AG04449 (cell line): ENCODE measurements at regions not wholly inside any gene's neighbourhood (a gene's known extent, or its start where the extent isn't known, plus 50 kb on each side); places are given as distances from the start of the nearest gene placed in this dataset.

Experiments
- CTCF ChIA-PET: fragments of 350-600 bp; formaldehyde crosslinking; extraction: SDS; loops from one replicate; lab custom pipeline; 2021; ENCODE audit warnings: antibody characterized with exemption; lab: Yijun Ruan, JAX
- POLR2A ChIA-PET: fragments of 400-600, 350-600 bp; formaldehyde crosslinking; extraction: SDS; loops from one replicate; lab custom pipeline; 2020; ENCODE audit warnings: antibody characterized with exemption, inconsistent platforms; lab: Yijun Ruan, JAX
- DNase-seq: peaks from one replicate; pipeline ENCODE4 v3.0.0-alpha.2; 2010; ENCODE audit warnings: low read depth, low spot score
- H3K4me3 ChIP-seq: 2 replicates; pipeline ENCODE4 v1.5.1; 2011; ENCODE audit warnings: low read depth, mild to moderate bottlenecking, control low read depth, low read length
- TF ChIP-seq, protein P1 (sequence below): IDR thresholded peaks from one replicate; pipeline ENCODE4 v1.5.1; 2011; ENCODE audit warnings: mild to moderate bottlenecking, moderate library complexity, low read length, control low read depth, inconsistent platforms; ENCODE audit not compliant: insufficient read depth; ENCODE audit errors: missing control alignments

DNA sequence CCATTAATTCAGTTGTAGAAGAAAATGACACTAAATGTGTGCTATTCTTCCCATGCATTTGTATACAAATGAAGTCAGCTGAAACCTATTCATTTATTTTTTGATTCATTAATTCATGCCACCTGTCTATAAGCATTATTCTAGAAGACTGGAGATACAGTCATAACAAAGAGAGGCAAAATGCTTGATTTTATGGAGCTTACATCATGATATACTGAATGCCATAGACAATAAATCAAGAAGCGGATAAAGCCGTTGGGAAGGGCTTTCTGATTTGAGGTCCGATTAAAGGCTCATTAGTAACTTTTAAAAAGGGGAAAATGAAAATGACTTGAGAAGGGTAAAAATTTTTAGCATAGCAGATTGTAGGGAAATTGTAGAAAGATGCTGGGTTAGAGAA is 494.9 kb downstream of the RERGL start:
- POLR2A ChIA-PET: no interaction called here
- CTCF ChIA-PET: no interaction called here
- TF ChIP-seq, protein P1, sequence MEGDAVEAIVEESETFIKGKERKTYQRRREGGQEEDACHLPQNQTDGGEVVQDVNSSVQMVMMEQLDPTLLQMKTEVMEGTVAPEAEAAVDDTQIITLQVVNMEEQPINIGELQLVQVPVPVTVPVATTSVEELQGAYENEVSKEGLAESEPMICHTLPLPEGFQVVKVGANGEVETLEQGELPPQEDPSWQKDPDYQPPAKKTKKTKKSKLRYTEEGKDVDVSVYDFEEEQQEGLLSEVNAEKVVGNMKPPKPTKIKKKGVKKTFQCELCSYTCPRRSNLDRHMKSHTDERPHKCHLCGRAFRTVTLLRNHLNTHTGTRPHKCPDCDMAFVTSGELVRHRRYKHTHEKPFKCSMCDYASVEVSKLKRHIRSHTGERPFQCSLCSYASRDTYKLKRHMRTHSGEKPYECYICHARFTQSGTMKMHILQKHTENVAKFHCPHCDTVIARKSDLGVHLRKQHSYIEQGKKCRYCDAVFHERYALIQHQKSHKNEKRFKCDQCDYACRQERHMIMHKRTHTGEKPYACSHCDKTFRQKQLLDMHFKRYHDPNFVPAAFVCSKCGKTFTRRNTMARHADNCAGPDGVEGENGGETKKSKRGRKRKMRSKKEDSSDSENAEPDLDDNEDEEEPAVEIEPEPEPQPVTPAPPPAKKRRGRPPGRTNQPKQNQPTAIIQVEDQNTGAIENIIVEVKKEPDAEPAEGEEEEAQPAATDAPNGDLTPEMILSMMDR: no peak
- H3K4me3 ChIP-seq: no peak overlapping the region
- no peak for DNase-seq

DNA sequence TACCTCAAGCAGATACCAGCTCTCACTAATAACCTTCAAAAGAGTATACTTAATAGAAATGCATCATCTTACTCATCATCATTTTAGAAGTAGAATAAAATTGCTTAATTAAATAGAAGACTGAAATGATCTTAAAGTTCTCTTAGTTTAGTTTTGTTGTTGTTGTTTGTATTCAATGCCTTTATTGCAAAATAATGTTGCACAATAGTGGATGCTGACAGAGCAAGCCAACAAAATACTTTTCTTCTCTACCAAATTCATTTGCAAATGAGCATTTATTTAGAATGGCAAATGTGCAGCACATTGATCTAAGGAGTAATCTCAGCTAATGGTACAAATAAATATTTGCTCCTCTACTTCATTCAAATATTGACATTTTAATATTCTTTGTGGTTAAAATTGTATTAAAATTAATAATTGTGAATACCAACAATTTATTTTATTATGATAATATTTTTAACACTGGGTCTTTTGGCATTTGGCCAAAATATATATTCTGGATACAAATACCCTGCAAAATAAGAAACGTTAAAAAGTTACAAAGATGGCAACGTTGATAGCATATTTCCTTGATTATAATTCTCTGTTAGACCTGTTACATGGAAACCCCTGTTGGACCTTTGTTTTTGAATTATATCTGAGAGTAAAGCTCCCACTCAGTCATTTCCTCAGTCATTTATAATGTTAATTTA is 496.1 kb downstream of the RERGL start:
- POLR2A ChIA-PET: no interaction called here
- H3K4me3 ChIP-seq: no peak overlapping the region
- TF ChIP-seq, protein P1: no peak
- DNase-seq: no peak
- CTCF ChIA-PET: interaction anchor here (0.7 kb wide), 1 partner anchor 47 kb away, joined by 3 read pairs; no protein-coding TSS in a partner anchor

DNA sequence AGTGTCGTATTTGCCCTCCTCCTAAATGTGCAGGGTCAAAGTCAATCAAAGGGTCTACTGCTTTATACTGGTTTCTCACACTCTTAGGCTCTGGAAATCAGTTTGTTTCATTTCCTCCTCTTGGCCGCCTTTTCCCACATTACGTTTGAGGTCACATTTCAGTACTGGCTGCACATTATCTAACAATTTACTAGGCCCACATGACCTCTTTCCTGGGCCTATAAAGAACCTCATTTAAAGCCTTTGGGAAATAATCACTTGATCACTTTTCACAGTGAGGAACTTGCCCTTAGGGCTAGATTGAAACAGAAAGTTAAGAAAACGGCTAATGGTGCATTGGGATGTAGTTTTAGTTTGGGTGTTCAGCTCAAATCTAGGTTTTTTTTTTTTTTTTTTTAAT is 497.5 kb downstream of the RERGL start:
- DNase-seq: no peak
- TF ChIP-seq, protein P1: no peak
- CTCF ChIA-PET: no interaction called here
- H3K4me3 ChIP-seq: no peak overlapping the region
- POLR2A ChIA-PET: no interaction called here

DNA sequence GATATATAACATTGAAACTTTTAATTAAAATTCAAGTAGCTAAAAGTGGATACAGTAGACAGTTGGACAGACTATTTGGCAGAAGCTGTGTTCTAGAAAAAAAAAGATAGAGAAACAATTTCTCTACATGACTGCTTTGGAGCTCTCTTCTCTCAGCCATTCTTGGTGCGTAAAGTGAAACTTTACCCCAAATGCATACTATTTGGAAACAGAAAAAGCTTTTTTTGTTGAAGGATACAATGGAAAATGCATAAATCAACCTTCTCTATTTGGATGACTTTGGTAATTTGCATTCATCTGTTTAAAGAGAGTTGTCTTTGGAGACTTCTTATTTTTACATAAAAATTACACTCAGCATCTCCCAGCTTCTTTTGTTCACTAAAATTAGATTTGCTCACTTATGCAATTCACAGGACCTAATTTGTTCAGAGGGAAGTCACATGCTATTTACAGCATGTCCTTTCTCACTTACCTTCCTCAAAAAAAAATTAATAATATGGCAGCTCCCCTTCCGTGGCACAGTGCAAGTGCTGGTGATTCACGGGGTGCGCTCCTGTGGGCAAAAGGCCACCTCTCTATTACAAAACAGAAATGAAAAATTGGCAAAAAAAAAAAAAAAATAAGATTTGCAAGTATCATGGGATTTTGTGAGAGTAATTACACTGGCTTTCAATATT is 498.9 kb downstream of the RERGL start:
- POLR2A ChIA-PET: no interaction called here
- CTCF ChIA-PET: no interaction called here
- TF ChIP-seq, protein P1: no peak
- no peak for DNase-seq
- no peak overlapping the region for H3K4me3 ChIP-seq

- TF ChIP-seq, protein P1: no peak
- CTCF ChIA-PET: no interaction called here
- H3K4me3 ChIP-seq: no peak overlapping the region
- POLR2A ChIA-PET: no interaction called here
- no peak for DNase-seq
These were observed 501.0 kb downstream of the RERGL start for GRCh38 chr12:17588968-17589367.

GRCh38 chr12:17579205-17580026 is 510.6 kb downstream of the RERGL start:
- no peak for DNase-seq
- ChIA-PET CTCF (no interaction called here), POLR2A (no interaction called here)
- H3K4me3 ChIP-seq: no peak overlapping the region
- TF ChIP-seq, protein P1: no peak
